ENCODE measurements at regions not wholly inside any gene's neighbourhood (a gene's known extent, or its start where the extent isn't known, plus 50 kb on each side); places are given as distances from the start of the nearest gene placed in this dataset.
"Not testable (repeated sequence)": the region's sequence is repeated elsewhere in the genome, so short reads cannot be mapped to it uniquely, and the experiment has no call there.

GRCh38 chr14:71344506-71344905 lies 437.2 kb downstream of the PCNX1 start:
- intact Hi-C loops (cut with DNase I): loop anchor here in 1 of 2 donors (10.0 kb wide), 1 partner anchor 60 kb away; no protein-coding TSS in a partner anchor
- DNase-seq (ENCODE audit: low spot score): no peak

GRCh38 chr14:71346685-71347084 lies 439.4 kb downstream of the PCNX1 start:
- no peak for DNase-seq (ENCODE audit: low spot score)
- intact Hi-C loops (cut with DNase I): loop anchor here in 1 of 2 donors (10.0 kb wide), 1 partner anchor 58 kb away; no protein-coding TSS in a partner anchor

GRCh38 chr14:71348394-71348793 lies 441.1 kb downstream of the PCNX1 start:
- DNase-seq (ENCODE audit: low spot score): no peak
- intact Hi-C loops (cut with DNase I): loop anchor here in 1 of 2 donors (10.0 kb wide), 1 partner anchor 56 kb away; no protein-coding TSS in a partner anchor

- intact Hi-C loops (cut with DNase I): loop anchor here in 1 of 2 donors (10.0 kb wide), 1 partner anchor 56 kb away; no protein-coding TSS in a partner anchor
- DNase-seq (ENCODE audit: low spot score): no peak
These were observed 441.6 kb downstream of the PCNX1 start for GRCh38 chr14:71348817-71349216.

- DNase-seq (ENCODE audit: low spot score): no peak
- intact Hi-C loops (cut with DNase I): no loop called here
These were observed 446.9 kb downstream of the PCNX1 start for GRCh38 chr14:71354142-71354541.

- intact Hi-C loops (cut with DNase I): no loop called here
- no peak for DNase-seq (ENCODE audit: low spot score)
These were observed 447.5 kb downstream of the PCNX1 start for GRCh38 chr14:71354801-71355200.

- DNase-seq (ENCODE audit: low spot score): no peak
- intact Hi-C loops (cut with DNase I): no loop called here
These were observed 448.3 kb downstream of the PCNX1 start for GRCh38 chr14:71355324-71356201.

- intact Hi-C loops (cut with DNase I): no loop called here
- DNase-seq (ENCODE audit: low spot score): no peak
These were observed 451.1 kb downstream of the PCNX1 start for GRCh38 chr14:71358209-71358931.

- DNase-seq (ENCODE audit: low spot score); intact Hi-C loops (cut with DNase I): not testable (repeated sequence)
These were observed 451.7 kb downstream of the PCNX1 start for GRCh38 chr14:71358932-71359421.

- intact Hi-C loops (cut with DNase I): no loop called here
- DNase-seq (ENCODE audit: low spot score): no peak
These were observed 452.6 kb downstream of the PCNX1 start for GRCh38 chr14:71359823-71360222.

- no peak for DNase-seq (ENCODE audit: low spot score)
- intact Hi-C loops (cut with DNase I): no loop called here
These were observed 454.1 kb downstream of the PCNX1 start for GRCh38 chr14:71361336-71361735.

- intact Hi-C loops (cut with DNase I): no loop called here
- no peak for DNase-seq (ENCODE audit: low spot score)
These were observed 454.6 kb downstream of the PCNX1 start for GRCh38 chr14:71361874-71362273.

GRCh38 chr14:71362282-71362681 lies 455.0 kb downstream of the PCNX1 start:
- DNase-seq (ENCODE audit: low spot score): no peak
- intact Hi-C loops (cut with DNase I): no loop called here

GRCh38 chr14:71362920-71363584 lies 455.8 kb downstream of the PCNX1 start:
- intact Hi-C loops (cut with DNase I): no loop called here
- DNase-seq (ENCODE audit: low spot score): no peak

GRCh38 chr14:71363946-71364925 lies 457.0 kb downstream of the PCNX1 start:
- DNase-seq (ENCODE audit: low spot score): no peak
- intact Hi-C loops (cut with DNase I): no loop called here

- DNase-seq (ENCODE audit: low spot score): no peak
- intact Hi-C loops (cut with DNase I): no loop called here
These were observed 458.1 kb downstream of the PCNX1 start for GRCh38 chr14:71365361-71365760.

GRCh38 chr14:71366861-71367260 lies 459.6 kb downstream of the PCNX1 start:
- intact Hi-C loops (cut with DNase I): no loop called here
- DNase-seq (ENCODE audit: low spot score): no peak

- intact Hi-C loops (cut with DNase I): no loop called here
- no peak for DNase-seq (ENCODE audit: low spot score)
These were observed 464.6 kb downstream of the PCNX1 start for GRCh38 chr14:71371711-71372396.

Measured in posterior vena cava (tissue), 2 donors.